H9 (cell line): ENCODE measurements at regions not wholly inside any gene's neighbourhood (a gene's known extent, or its start where the extent isn't known, plus 50 kb on each side); places are given as distances from the start of the nearest gene placed in this dataset.

Experiments
- DNase-seq: peaks from one replicate; pipeline ENCODE4 v3.0.0-alpha.2; 2017
- H2AFZ ChIP-seq: one replicate; pipeline ENCODE4 v1.6.1; 2013; ENCODE audit warnings: mild to moderate bottlenecking, low read length, control low read depth, moderate library complexity
- H2AK5ac ChIP-seq: 2 replicates; pipeline ENCODE4 v1.6.1; 2013; ENCODE audit warnings: low read length, control low read depth, mixed read lengths; ENCODE audit not compliant: insufficient read length
- H2BK120ac ChIP-seq: one replicate; pipeline ENCODE4 v1.6.1; 2013; ENCODE audit warnings: low read depth, mild to moderate bottlenecking, low read length, control low read depth, inconsistent platforms; ENCODE audit not compliant: poor library complexity, severe bottlenecking
- H2BK12ac ChIP-seq: 2 replicates; pipeline ENCODE4 v1.6.1; 2013; ENCODE audit warnings: low read length, control low read depth, mixed read lengths, low read depth; ENCODE audit not compliant: insufficient read length
- H2BK15ac ChIP-seq: 2 replicates; pipeline ENCODE4 v1.6.1; 2013; ENCODE audit warnings: low read depth, low read length, control low read depth
- H2BK20ac ChIP-seq: one replicate; pipeline ENCODE4 v1.6.1; 2013; ENCODE audit warnings: low read depth, mild to moderate bottlenecking, low read length, control low read depth, inconsistent platforms; ENCODE audit not compliant: poor library complexity, severe bottlenecking
- H2BK5ac ChIP-seq: 2 replicates; pipeline ENCODE4 v1.6.1; 2013; ENCODE audit warnings: low read length, control low read depth, mixed read lengths; ENCODE audit not compliant: insufficient read length
- H3K14ac ChIP-seq: 2 replicates; pipeline ENCODE4 v1.6.1; 2013; ENCODE audit warnings: low read length, control low read depth; ENCODE audit not compliant: insufficient read depth
- H3K18ac ChIP-seq: 2 replicates; pipeline ENCODE4 v1.6.1; 2013; ENCODE audit warnings: low read depth, mild to moderate bottlenecking, mixed read lengths, low read length, control low read depth; ENCODE audit not compliant: insufficient read length
- H3K23ac ChIP-seq: 2 replicates; pipeline ENCODE4 v1.6.1; 2013; ENCODE audit warnings: low read length, control low read depth, mixed read lengths, low read depth; ENCODE audit not compliant: insufficient read length
- H3K23me2 ChIP-seq: 2 replicates; pipeline ENCODE4 v1.6.1; 2013; ENCODE audit warnings: low read depth, mild to moderate bottlenecking, mixed read lengths, low read length, control low read depth; ENCODE audit not compliant: insufficient read length, poor library complexity, severe bottlenecking
- H3K27ac ChIP-seq: 2 replicates; pipeline ENCODE4 v1.5.1; 2013; ENCODE audit warnings: low read length, control low read depth, mixed read lengths, low read depth; ENCODE audit not compliant: insufficient read length
- H3K27me3 ChIP-seq: 2 replicates; pipeline ENCODE4 v1.6.1; 2013; ENCODE audit warnings: low read length, control low read depth, inconsistent platforms; ENCODE audit not compliant: insufficient read depth
- H3K4ac ChIP-seq: 2 replicates; pipeline ENCODE4 v1.6.1; 2013; ENCODE audit warnings: low read depth, mild to moderate bottlenecking, control low read depth, inconsistent platforms, low read length, moderate library complexity
- H3K4me1 ChIP-seq: 2 replicates; pipeline ENCODE4 v1.6.1; 2013; ENCODE audit warnings: low read length, control low read depth, inconsistent platforms; ENCODE audit not compliant: insufficient read depth
- H3K4me2 ChIP-seq: 2 replicates; pipeline ENCODE4 v1.6.1; 2013; ENCODE audit warnings: low read length, control low read depth, mixed read lengths; ENCODE audit not compliant: insufficient read length, insufficient read depth
- H3K56ac ChIP-seq: 2 replicates; pipeline ENCODE4 v1.6.1; 2013; ENCODE audit warnings: low read depth, mild to moderate bottlenecking, mixed read lengths, low read length, control low read depth; ENCODE audit not compliant: insufficient read length
- H3K79me1 ChIP-seq: 2 replicates; pipeline ENCODE4 v1.6.1; 2013; ENCODE audit warnings: low read depth, mild to moderate bottlenecking, moderate library complexity, low read length, control low read depth, inconsistent platforms; ENCODE audit not compliant: insufficient read depth, poor library complexity, severe bottlenecking
- H3K79me2 ChIP-seq: 2 replicates; pipeline ENCODE4 v1.6.1; 2013; ENCODE audit warnings: low read length, control low read depth, inconsistent platforms; ENCODE audit not compliant: insufficient read depth
- H3K9ac ChIP-seq: 2 replicates; pipeline ENCODE4 v1.6.1; 2013; ENCODE audit warnings: low read length, control low read depth, mixed read lengths; ENCODE audit not compliant: insufficient read length; ENCODE audit errors: extremely low read depth
- H3K9me3 ChIP-seq: one replicate; pipeline ENCODE4 v1.6.1; 2013; ENCODE audit warnings: low read depth, low read length, inconsistent platforms; ENCODE audit not compliant: control insufficient read depth
- H3T11ph ChIP-seq: one replicate; pipeline ENCODE4 v1.6.1; 2013; ENCODE audit warnings: mild to moderate bottlenecking, low read length, control low read depth, inconsistent platforms
- H4K20me1 ChIP-seq: one replicate; pipeline ENCODE4 v1.6.1; 2013; ENCODE audit not compliant: control insufficient read depth, insufficient read length, insufficient read depth
- H4K5ac ChIP-seq: 2 replicates; pipeline ENCODE4 v1.6.1; 2013; ENCODE audit warnings: low read depth, mild to moderate bottlenecking, mixed read lengths, low read length, control low read depth; ENCODE audit not compliant: insufficient read length
- H4K8ac ChIP-seq: replicated peaks from 2 replicates; pipeline ENCODE4 v1.6.1; 2013; ENCODE audit warnings: low read length, control low read depth, mixed read lengths, low read depth; ENCODE audit not compliant: insufficient read length
- H4K91ac ChIP-seq: 2 replicates; pipeline ENCODE4 v1.6.1; 2013; ENCODE audit warnings: low read depth, mild to moderate bottlenecking, moderate library complexity, mixed read lengths, low read length, control low read depth; ENCODE audit not compliant: insufficient read length
- H3K27ac Mint-ChIP-seq, 3 experiments: 2 replicates in 2 of 3; 3 replicates in 1 of 3; pipeline ENCODE4 v1.8.0; 2020 to 2021; ENCODE audit warnings: mixed read lengths in 3 of 3, mild to moderate bottlenecking in 1 of 3, moderate library complexity in 1 of 3
- H3K27me3 Mint-ChIP-seq: 2 replicates; pipeline ENCODE4 v1.8.0; 2021; ENCODE audit warnings: low read depth, mild to moderate bottlenecking, moderate library complexity, mixed read lengths
- H3K36me3 Mint-ChIP-seq, 3 experiments: 2 replicates in 2 of 3; 3 replicates in 1 of 3; pipeline ENCODE4 v1.8.0; 2020 to 2021; ENCODE audit warnings: low read depth in 3 of 3, mixed read lengths in 3 of 3; ENCODE audit not compliant: insufficient read depth in 1 of 3
- H3K4me1 Mint-ChIP-seq, 2 experiments: 2 replicates each; pipeline ENCODE4 v1.8.0; 2020; ENCODE audit warnings: mixed read lengths in 2 of 2
- H3K4me3 Mint-ChIP-seq, 2 experiments: 2 replicates in 1 of 2; 3 replicates in 1 of 2; pipeline ENCODE4 v1.8.0; 2020 to 2021; ENCODE audit warnings: mild to moderate bottlenecking in 2 of 2, mixed read lengths in 2 of 2, moderate library complexity in 1 of 2
- H3K9me3 Mint-ChIP-seq, 2 experiments: 2 replicates in 1 of 2; 3 replicates in 1 of 2; pipeline ENCODE4 v1.8.0; 2020; ENCODE audit warnings: mild to moderate bottlenecking in 2 of 2, mixed read lengths in 2 of 2, moderate library complexity in 1 of 2
- WGBS: extraction: QIAGEN DNeasy Blood & Tissue Kit; methylation state at CpG from one replicate; pipeline ENCODE4 v1.1.7; 2013; ENCODE audit warnings: missing lambda C conversion rate, low lambda C conversion rate, mixed read lengths; ENCODE audit not compliant: insufficient read length; ENCODE audit errors: extremely low coverage; 5-methylcytosine and 5-hydroxymethylcytosine counted together
- TF ChIP-seq, protein P1 (sequence below): fragments of 200-600 bp; sonication (generic); conservative IDR thresholded peaks from 3 replicates; pipeline ENCODE4 v1.8.0; 2021; ENCODE audit warnings: antibody characterized with exemption, mild to moderate bottlenecking

DNA sequence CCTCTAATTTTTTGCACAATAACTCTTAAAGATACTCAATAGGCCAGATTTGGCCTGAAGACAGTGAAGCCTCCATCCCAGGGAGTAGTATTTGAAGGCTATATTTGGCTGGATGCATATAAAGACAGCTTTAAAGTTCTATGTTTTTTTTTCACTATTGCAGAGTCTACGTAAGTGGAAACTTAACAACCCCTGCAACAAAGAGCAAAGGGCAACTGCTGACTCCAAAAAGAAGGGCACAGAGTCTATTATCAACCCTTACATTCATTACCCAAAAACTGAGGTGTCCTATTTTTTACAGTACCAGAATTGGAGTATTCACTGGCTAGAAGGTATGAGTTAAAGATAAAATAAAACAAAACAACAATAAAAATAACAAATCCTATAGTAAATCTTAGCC lies 329.8 kb upstream of the PKN2 start:
- no peak overlapping the region for H3K14ac ChIP-seq
- no peak overlapping the region for H3K4me2 ChIP-seq
- no peak overlapping the region for H2BK120ac ChIP-seq
- no peak for DNase-seq
- H3K27me3 Mint-ChIP-seq, result no peaks in the 10 kb centered on the region
- H3K27me3 ChIP-seq, result no peaks in the 10 kb centered on the region
- H4K20me1 ChIP-seq, result no peaks in the 10 kb centered on the region
- WGBS, result no CpG with 5 or more reads among the region's 1 CpG
- no peaks in the 10 kb centered on the region for H3K4me1 ChIP-seq
- no peaks in the 10 kb centered on the region for H3K79me1 ChIP-seq
- no peak overlapping the region for H2AFZ ChIP-seq
- no peak overlapping the region for H3K4ac ChIP-seq
- no peaks in the 10 kb centered on the region for H3K9me3 Mint-ChIP-seq
- no peak overlapping the region for H2AK5ac ChIP-seq
- no peak overlapping the region for H4K91ac ChIP-seq
- H4K5ac ChIP-seq, result no peak overlapping the region
- H3K9me3 ChIP-seq, result no peaks in the 10 kb centered on the region
- H3K27ac Mint-ChIP-seq, result no peak overlapping the region
- H3T11ph ChIP-seq, result no peak overlapping the region
- H3K18ac ChIP-seq, result no peak overlapping the region
- H2BK5ac ChIP-seq, result no peak overlapping the region
- TF ChIP-seq, protein P1, sequence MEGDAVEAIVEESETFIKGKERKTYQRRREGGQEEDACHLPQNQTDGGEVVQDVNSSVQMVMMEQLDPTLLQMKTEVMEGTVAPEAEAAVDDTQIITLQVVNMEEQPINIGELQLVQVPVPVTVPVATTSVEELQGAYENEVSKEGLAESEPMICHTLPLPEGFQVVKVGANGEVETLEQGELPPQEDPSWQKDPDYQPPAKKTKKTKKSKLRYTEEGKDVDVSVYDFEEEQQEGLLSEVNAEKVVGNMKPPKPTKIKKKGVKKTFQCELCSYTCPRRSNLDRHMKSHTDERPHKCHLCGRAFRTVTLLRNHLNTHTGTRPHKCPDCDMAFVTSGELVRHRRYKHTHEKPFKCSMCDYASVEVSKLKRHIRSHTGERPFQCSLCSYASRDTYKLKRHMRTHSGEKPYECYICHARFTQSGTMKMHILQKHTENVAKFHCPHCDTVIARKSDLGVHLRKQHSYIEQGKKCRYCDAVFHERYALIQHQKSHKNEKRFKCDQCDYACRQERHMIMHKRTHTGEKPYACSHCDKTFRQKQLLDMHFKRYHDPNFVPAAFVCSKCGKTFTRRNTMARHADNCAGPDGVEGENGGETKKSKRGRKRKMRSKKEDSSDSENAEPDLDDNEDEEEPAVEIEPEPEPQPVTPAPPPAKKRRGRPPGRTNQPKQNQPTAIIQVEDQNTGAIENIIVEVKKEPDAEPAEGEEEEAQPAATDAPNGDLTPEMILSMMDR, result no peak
- no peak overlapping the region for H2BK12ac ChIP-seq
- H3K27ac ChIP-seq, result no peak overlapping the region
- no peak overlapping the region for H3K9ac ChIP-seq
- no peaks in the 10 kb centered on the region for H3K36me3 Mint-ChIP-seq
- no peak overlapping the region for H2BK20ac ChIP-seq
- no peak overlapping the region for H2BK15ac ChIP-seq
- H3K23ac ChIP-seq, result no peak overlapping the region
- no peak overlapping the region for H3K56ac ChIP-seq
- no peak overlapping the region for H4K8ac ChIP-seq
- no peaks in the 10 kb centered on the region for H3K79me2 ChIP-seq
- no peaks in the 10 kb centered on the region for H3K23me2 ChIP-seq
- H3K4me1 Mint-ChIP-seq, result no peaks in the 10 kb centered on the region
- no peak overlapping the region for H3K4me3 Mint-ChIP-seq
